HG03095 (cell line): ENCODE measurements at regions not wholly inside any gene's neighbourhood (a gene's known extent, or its start where the extent isn't known, plus 50 kb on each side); places are given as distances from the start of the nearest gene placed in this dataset.
"Not testable (repeated sequence)": the region's sequence is repeated elsewhere in the genome, so short reads cannot be mapped to it uniquely, and the experiment has no call there.

ENCODE experiments used
- ATAC-seq: cut with Tn5 transposase; IDR thresholded peaks from one replicate; pipeline ENCODE4 v1.9.1; 2021; ENCODE audit warnings: moderate library complexity; ENCODE audit not compliant: unreplicated experiment

GRCh38 chr13:87975035-87975434 lies 303.9 kb downstream of the SLITRK5 start:
- no peak for ATAC-seq

GRCh38 chr13:87976650-87977049 lies 305.5 kb downstream of the SLITRK5 start:
- ATAC-seq: not testable (repeated sequence)

GRCh38 chr13:87981416-87981815 lies 310.2 kb downstream of the SLITRK5 start:
- no peak for ATAC-seq

- no peak for ATAC-seq
Observed at GRCh38 chr13:87982400-87982799, 311.2 kb downstream of the SLITRK5 start.

- ATAC-seq: no peak
Observed at GRCh38 chr13:87986639-87987250, 315.6 kb downstream of the SLITRK5 start.

- ATAC-seq: no peak
Observed at GRCh38 chr13:87998081-87998480, 326.9 kb downstream of the SLITRK5 start.

GRCh38 chr13:87999240-87999700 lies 328.1 kb downstream of the SLITRK5 start:
- ATAC-seq: no peak

- ATAC-seq: no peak
Observed at GRCh38 chr13:87999788-88000187, 328.6 kb downstream of the SLITRK5 start.

GRCh38 chr13:88000239-88000638 lies 329.1 kb downstream of the SLITRK5 start:
- no peak for ATAC-seq

- ATAC-seq: no peak
Observed at GRCh38 chr13:88000787-88001186, 329.6 kb downstream of the SLITRK5 start.

- no peak for ATAC-seq
Observed at GRCh38 chr13:88005188-88005587, 334.0 kb downstream of the SLITRK5 start.

- ATAC-seq: no peak
Observed at GRCh38 chr13:88014527-88014926, 343.4 kb downstream of the SLITRK5 start.

GRCh38 chr13:88022431-88023208 lies 351.4 kb downstream of the SLITRK5 start:
- no peak for ATAC-seq

- ATAC-seq: no peak
Observed at GRCh38 chr13:88026241-88026640, 355.1 kb downstream of the SLITRK5 start.

GRCh38 chr13:88031980-88032559 lies 360.9 kb downstream of the SLITRK5 start:
- ATAC-seq: no peak

- not testable (repeated sequence) for ATAC-seq
Observed at GRCh38 chr13:88036205-88036604, 365.0 kb downstream of the SLITRK5 start.

GRCh38 chr13:88042489-88042888 lies 371.3 kb downstream of the SLITRK5 start:
- no peak for ATAC-seq

- no peak for ATAC-seq
Observed at GRCh38 chr13:88051746-88052482, 380.7 kb downstream of the SLITRK5 start.

- no peak for ATAC-seq
Observed at GRCh38 chr13:88063741-88064140, 392.6 kb downstream of the SLITRK5 start.

GRCh38 chr13:88066847-88067246 lies 395.7 kb downstream of the SLITRK5 start:
- no peak for ATAC-seq

GRCh38 chr13:88068316-88068715 lies 397.1 kb downstream of the SLITRK5 start:
- no peak for ATAC-seq
